GM21717 (cell line): ENCODE measurements at regions not wholly inside any gene's neighbourhood (a gene's known extent, or its start where the extent isn't known, plus 50 kb on each side); places are given as distances from the start of the nearest gene placed in this dataset.

ENCODE experiments used
- ATAC-seq: cut with Tn5 transposase; IDR thresholded peaks from one replicate; pipeline ENCODE4 v1.9.1; 2021; ENCODE audit warnings: mild to moderate bottlenecking, moderate library complexity; ENCODE audit not compliant: unreplicated experiment

DNA sequence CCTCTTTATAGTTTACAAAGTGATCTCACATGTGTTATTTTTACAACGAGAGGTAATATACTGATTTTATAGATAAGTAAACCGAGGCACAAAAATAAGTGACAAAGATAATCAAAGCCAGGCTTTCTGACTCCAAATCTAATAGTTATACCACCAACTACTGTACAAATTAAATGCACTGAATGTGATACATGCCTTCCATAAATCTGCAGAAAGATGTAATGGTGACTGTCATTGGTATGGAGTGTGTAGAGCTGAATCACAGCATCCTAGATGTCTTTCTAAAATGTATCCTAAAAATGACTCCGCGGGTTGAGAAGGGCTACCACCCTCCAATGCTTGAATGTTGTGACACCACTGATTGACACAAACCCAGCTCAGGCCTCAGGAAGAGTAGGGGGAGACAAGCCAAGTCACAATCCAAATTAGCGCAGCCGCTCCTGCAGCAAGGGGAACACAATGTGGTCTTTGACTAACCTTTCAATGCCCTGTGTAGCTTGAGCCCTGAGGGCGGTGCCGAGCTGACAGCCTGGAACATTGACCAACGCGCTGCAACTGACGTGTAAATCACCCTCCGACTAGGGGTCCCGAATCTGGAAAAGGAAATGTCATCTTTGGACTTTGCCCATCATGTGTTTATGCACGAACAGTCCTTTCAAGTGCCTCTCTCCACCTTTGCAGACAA is 136.8 kb downstream of the OLIG3 start:
- no peak for ATAC-seq

- no peak for ATAC-seq
These were observed 134.7 kb upstream of the IFNGR1 start for GRCh38 chr6:137353842-137354397.

DNA sequence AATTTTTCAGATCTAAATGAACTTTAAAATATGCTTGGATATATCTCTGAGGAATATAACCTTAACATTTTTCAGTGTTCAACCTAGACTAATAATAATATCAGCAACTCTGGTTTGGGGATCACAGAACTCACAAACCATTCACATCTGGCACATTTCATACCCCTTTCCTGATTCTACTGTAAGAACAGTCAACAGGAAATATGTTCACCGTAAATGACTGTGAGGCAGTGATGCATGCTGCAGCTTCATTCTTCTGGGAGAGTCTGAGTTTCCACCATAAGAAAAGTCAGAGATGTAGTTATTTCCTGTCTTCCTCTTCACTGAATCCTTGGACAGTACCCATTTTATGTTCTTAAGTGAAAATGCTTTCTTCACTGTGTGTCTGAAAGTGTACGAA is 134.2 kb upstream of the IFNGR1 start:
- ATAC-seq = no peak

GRCh38 chr6:137352859-137353258 is 133.7 kb upstream of the IFNGR1 start:
- no peak for ATAC-seq

DNA sequence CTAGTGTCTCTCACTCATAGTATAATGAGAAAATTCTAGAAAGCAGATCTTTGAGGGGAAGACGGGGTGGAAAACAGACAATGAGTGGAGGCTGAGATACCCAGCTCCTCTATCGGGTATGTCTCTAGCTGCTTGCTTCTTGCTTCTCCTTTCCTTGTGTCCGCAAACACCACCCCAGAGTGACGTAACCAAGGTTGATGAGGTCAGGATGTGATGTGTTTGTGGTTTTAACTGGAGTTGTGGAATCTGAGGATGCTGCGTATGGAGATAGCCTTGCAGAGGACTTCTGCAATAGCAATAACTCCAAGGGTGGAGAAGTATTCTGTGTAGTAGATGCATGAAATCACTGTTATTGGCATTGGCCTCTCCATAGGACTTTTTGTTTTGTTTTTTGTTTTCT is 132.7 kb upstream of the IFNGR1 start:
- no peak for ATAC-seq

DNA sequence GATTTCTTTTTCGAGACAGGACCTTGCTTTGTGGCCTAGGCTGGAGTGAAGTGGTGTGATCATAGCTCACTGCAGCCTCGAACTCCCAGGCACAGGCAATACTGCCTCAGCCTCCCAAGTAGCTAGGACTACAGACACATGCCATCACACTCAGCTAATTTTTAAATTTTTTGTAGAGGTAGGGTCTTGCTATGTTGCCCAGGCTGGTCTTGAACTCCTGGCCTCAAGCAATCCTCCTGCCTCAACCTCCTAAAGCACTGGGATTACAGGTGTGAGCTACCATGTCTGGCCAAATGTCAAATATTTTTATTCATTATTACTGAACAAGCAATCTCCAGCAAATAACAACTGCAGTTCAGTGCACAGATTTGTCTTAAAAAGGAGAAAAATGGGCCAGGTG is 131.7 kb upstream of the IFNGR1 start:
- ATAC-seq = no peak

GRCh38 chr6:137349856-137350830 is 131.0 kb upstream of the IFNGR1 start:
- ATAC-seq = no peak

DNA sequence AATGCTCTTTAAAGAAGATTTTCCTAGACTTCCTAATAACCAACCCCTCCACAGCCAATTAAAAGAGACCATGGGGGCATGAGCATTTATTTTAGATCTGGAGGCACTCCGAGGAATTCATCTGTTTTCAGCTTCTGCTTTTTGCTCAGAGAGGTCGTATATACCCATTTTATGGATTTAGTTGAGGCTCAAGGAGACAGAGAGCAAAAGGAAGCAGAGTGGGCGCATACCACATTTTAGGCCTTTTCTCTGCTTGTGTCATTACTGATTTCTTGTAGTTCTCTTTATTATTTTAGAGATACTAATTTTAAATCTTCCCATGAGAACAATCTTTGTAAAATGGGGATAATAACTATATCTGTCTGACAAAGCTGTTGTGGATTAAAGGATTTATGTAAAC is 129.6 kb upstream of the IFNGR1 start:
- ATAC-seq = no peak

DNA sequence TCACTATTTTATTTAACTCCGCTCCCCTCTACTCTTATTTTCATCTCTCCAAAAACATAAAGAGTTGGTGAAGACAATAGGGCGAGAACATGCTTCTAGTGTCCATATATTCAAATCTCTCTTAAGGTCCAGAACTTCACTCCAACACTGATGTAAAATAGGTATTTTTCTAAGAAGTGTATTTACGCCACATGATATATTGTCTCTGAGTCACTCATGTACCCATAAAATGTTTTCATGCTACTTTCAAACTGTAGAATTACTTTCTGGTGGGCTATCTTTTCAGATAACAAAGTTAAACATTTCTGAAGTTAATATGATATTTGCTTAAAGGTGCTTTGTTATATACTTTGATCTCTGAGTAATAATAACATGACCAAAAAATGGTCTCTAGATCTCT is 124.1 kb upstream of the IFNGR1 start:
- no peak for ATAC-seq

DNA sequence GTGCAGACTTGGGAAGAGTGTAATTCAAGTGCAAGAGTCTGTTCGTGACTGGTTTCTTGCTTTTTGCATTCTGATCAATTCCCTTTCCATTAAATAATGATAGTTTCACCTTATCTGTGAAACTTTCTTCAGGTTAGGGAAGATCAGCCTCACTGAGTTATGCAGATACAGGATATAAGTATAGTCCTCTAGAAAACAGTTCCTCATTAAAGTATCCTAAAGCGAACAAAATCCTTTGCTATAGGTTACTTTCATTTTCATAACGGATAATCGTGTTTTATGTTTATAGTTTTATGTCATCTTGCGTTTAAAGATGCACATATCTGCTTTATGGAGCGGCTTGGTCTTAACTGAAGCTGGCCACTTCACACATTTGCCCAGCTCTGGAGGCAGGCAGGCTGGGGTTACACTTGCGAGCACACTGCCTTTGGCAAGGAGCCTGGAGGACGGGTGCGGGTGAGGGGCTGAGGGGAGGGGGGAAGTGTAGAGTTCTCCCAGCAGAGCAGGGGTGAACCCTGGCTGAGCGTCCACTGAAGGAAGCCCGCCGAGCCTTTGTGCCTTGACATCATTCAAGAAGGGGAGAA is 123.5 kb upstream of the IFNGR1 start:
- ATAC-seq = no peak

GRCh38 chr6:137341681-137342195 is 122.6 kb upstream of the IFNGR1 start:
- ATAC-seq = no peak

- no peak for ATAC-seq
These were observed 120.9 kb upstream of the IFNGR1 start for GRCh38 chr6:137339929-137340559.

DNA sequence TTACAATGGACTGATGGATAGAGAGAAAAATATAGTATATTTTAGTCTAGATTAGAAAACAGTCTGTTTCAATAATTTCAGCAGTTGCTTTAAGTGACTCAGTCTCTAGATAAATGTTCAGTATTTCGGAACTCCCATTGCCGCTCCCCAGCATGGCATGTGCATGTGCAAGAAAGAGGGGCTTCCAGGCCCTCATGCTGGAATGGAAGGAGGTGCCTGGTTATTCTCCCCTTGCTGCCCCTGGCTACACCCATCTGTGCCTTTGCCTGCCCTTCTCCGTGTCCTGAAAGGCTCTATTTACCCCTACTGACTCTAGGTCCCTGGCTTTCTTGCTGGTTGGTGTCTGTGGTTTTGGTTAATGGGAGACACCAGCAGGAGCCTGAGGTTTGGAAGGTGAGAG is 115.7 kb upstream of the IFNGR1 start:
- no peak for ATAC-seq

- ATAC-seq = no peak
These were observed 114.9 kb upstream of the IFNGR1 start for GRCh38 chr6:137334094-137334493.

- no peak for ATAC-seq
These were observed 113.6 kb upstream of the IFNGR1 start for GRCh38 chr6:137332637-137333280.

- ATAC-seq = no peak
These were observed 104.7 kb upstream of the IFNGR1 start for GRCh38 chr6:137323860-137324259.

- no peak for ATAC-seq
These were observed 101.1 kb upstream of the IFNGR1 start for GRCh38 chr6:137320271-137320670.

DNA sequence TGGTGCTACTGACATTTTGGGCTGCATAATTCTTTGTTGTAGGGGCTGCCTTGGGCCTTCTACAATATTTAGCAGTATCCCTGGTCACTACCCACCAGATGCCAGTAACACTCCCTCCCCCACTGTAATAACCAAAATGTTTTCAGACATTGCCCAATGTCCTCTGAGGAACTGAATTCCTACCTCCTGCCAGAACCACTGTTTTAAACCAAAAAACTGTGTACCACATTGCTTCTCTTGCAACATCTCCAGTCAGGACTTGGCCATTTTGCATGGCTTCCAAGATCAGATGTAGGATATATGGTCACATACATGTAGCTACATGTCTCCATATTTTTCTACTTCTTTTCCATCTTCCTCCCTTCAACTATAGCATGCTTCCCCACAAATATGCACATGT is 97.4 kb upstream of the IFNGR1 start:
- no peak for ATAC-seq

DNA sequence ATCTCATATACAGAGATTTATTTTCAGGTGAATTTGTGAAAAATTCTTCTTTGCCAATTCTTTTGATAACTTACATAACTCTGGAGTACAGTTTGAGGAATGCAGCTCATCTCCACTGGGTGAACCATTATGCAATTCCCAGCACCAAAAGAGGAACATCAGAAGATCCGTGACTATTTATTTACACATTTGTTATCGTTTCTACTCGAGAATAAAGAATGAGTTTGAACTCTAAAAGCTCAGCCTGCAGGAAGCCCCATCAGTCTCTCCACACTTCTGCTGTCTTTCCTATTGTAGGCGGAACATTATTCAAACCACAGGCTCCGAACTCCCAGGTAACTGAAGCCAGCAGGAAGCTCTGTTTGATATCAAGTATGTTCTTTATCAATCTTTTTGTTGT is 95.9 kb upstream of the IFNGR1 start:
- ATAC-seq = no peak
